Cardiac fibroblast (primary cell): ENCODE measurements at regions not wholly inside any gene's neighbourhood (a gene's known extent, or its start where the extent isn't known, plus 50 kb on each side); places are given as distances from the start of the nearest gene placed in this dataset.

Experiments
- DNase-seq, 2 donors: peaks; one replicate each; pipeline versions ENCODE4 v3.0.0 to v3.0.0-alpha.2; 2010; ENCODE audit warnings: low read depth in 2 of 2
- H3K4me3 ChIP-seq, 2 donors: replicated peaks in 1 of 2; 1 replicate in 1 of 2; 2 replicates in 1 of 2; pipeline ENCODE4 v1.5.1; 2011; ENCODE audit warnings: low read depth in 2 of 2, low read length in 2 of 2, mild to moderate bottlenecking in 2 of 2, moderate library complexity in 1 of 2
- TF ChIP-seq, protein P1 (sequence below): IDR thresholded peaks from one replicate; pipeline ENCODE4 v1.5.1; 2011; ENCODE audit warnings: low read depth, mild to moderate bottlenecking, low read length, inconsistent platforms

GRCh38 chr6:91669154-91669870 lies 1082.4 kb upstream of the MAP3K7 start:
- H3K4me3 ChIP-seq: no peak overlapping the region
- no peak for DNase-seq
- TF ChIP-seq, protein P1, sequence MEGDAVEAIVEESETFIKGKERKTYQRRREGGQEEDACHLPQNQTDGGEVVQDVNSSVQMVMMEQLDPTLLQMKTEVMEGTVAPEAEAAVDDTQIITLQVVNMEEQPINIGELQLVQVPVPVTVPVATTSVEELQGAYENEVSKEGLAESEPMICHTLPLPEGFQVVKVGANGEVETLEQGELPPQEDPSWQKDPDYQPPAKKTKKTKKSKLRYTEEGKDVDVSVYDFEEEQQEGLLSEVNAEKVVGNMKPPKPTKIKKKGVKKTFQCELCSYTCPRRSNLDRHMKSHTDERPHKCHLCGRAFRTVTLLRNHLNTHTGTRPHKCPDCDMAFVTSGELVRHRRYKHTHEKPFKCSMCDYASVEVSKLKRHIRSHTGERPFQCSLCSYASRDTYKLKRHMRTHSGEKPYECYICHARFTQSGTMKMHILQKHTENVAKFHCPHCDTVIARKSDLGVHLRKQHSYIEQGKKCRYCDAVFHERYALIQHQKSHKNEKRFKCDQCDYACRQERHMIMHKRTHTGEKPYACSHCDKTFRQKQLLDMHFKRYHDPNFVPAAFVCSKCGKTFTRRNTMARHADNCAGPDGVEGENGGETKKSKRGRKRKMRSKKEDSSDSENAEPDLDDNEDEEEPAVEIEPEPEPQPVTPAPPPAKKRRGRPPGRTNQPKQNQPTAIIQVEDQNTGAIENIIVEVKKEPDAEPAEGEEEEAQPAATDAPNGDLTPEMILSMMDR: no peak

- no peak overlapping the region for H3K4me3 ChIP-seq
- TF ChIP-seq, protein P1: no peak
- no peak for DNase-seq
Observed at GRCh38 chr6:91667596-91667995, 1080.7 kb upstream of the MAP3K7 start.

GRCh38 chr6:91664327-91664959 lies 1077.6 kb upstream of the MAP3K7 start:
- TF ChIP-seq, protein P1: no peak
- DNase-seq: no peak
- no peak overlapping the region for H3K4me3 ChIP-seq

GRCh38 chr6:91660893-91661292 lies 1074.0 kb upstream of the MAP3K7 start:
- no peak overlapping the region for H3K4me3 ChIP-seq
- no peak for DNase-seq
- TF ChIP-seq, protein P1: no peak

- no peak overlapping the region for H3K4me3 ChIP-seq
- DNase-seq: no peak
- TF ChIP-seq, protein P1: no peak
Observed at GRCh38 chr6:91659891-91660290, 1073.0 kb upstream of the MAP3K7 start.

DNA sequence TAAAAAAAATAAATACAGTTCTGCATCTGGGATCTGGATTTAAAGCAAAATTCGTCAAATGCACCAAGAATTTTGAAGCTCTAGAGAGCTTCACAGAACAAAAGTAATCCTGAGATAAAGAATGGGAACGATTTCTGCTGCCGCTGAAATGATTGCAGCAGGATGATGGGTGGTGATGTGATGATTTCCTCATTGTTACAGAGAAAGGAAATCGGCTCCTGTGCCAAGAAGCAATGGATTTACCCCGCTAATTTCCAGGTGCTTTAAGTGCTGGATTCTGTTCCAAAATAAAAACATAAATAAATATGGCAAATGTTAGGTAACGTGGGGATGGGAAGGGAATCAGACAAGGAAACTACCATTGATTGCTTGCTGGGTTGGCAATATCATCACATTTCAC lies 1067.9 kb upstream of the MAP3K7 start:
- no peak overlapping the region for H3K4me3 ChIP-seq
- TF ChIP-seq, protein P1: no peak

More for the DNA sequence above, 1067.9 kb upstream of the MAP3K7 start:
- no peak for DNase-seq
